Stimulated activated naive CD4-positive, alpha-beta T cell (primary cell): ENCODE measurements at regions not wholly inside any gene's neighbourhood (a gene's known extent, or its start where the extent isn't known, plus 50 kb on each side); places are given as distances from the start of the nearest gene placed in this dataset.
"Not testable (repeated sequence)": the region's sequence is repeated elsewhere in the genome, so short reads cannot be mapped to it uniquely, and the experiment has no call there.

ENCODE experiments used
- DNase-seq, 6 experiments: peaks; one replicate each; lab custom pipeline; 2025; lab: John Stamatoyannopoulos, UW

- no peak for DNase-seq
Observed at GRCh38 chr20:53891306-53891894, 179.0 kb downstream of the BCAS1 start.

GRCh38 chr20:53890443-53891305 is 179.7 kb downstream of the BCAS1 start:
- DNase-seq = no peak

GRCh38 chr20:53889411-53890148 is 180.8 kb downstream of the BCAS1 start:
- no peak for DNase-seq

DNA sequence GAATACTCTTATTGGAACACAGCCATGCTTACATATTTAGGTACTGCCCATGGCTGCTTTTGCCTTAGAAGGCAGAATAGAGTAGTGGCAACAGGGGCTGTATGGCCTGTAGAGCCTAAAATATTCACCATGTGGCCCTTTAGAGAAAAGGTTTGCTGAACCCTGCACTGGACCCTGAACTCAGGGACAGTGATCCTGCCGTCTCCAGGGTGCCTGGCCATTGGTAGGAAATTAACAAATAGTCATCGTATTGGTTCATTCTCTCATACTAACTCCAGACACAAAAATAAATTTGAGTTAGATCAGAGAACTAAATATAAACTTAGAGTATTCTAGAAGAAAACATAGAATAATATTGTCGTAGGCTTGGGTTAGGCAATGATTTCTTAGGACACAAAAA is 181.4 kb downstream of the BCAS1 start:
- DNase-seq = no peak

DNA sequence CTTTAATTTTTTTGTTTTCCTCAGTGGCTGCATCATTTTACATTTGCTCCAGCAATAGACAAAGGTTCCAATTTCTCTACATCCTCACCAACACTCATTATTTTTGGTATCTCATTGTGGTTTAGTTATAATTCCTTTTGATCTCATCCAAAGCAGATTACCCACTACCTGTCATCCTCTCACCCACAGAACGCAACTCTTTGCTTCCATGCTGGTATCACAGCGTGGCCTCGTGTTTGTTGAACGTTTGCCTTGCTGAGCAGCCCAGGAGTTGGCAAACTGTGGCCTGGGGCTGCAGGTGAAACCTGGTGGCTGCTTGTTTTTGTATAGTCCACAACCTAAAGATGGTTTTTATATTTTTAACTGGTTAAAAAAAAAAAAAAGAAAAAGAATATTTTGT is 181.9 kb downstream of the BCAS1 start:
- DNase-seq = no peak

DNA sequence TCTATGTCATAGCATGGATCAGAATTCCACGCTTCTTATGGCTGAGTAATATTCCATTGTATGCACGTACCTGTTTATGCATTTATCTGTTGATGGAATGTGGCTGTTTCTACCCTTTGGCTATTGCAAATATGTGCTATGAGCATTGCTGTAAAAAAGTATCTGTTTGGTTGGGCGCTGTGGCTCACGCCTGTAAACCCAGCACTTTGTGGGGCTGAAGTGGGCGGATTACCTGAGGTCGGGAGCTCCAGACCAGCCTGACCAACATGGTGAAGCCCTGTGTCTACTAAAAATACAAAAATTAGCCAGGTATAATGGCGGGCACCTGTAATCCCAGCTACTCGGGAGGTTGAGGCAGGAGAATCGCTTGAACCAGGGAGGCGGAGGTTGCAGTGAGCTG is 182.4 kb downstream of the BCAS1 start:
- DNase-seq = no peak

DNA sequence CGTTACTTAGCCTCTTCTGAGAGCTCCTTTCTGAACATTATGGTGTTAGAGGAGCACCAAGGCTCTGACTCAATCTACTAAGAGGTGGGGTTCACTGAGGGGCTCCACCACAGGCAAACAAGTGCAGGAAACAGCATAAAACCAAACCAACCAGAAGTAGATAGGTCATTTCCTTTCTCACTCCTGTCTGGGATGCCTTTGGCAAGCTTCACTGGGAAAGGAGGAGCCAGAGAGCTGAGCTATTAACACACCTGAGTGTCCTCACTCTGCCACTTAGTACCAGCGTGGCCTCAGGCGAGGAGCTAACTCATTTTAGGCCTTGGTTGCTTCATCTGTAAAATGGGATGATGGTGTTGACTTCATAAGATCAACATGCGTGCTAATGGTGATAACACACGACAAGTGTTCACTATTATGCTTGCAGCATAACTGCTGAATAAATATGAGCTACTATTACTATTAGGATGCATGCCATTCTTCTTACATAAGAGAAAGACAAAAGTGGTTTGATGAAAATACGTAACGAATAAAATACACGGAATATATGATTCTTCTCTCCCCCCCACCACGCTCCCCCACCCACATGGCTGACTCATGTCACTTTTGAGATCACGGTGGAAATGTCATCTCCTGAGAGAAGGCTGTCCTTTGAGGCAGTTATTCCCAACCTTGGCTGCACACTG is 185.4 kb downstream of the BCAS1 start:
- DNase-seq = no peak

- DNase-seq = no peak
Observed at GRCh38 chr20:53883098-53883911, 187.1 kb downstream of the BCAS1 start.

DNA sequence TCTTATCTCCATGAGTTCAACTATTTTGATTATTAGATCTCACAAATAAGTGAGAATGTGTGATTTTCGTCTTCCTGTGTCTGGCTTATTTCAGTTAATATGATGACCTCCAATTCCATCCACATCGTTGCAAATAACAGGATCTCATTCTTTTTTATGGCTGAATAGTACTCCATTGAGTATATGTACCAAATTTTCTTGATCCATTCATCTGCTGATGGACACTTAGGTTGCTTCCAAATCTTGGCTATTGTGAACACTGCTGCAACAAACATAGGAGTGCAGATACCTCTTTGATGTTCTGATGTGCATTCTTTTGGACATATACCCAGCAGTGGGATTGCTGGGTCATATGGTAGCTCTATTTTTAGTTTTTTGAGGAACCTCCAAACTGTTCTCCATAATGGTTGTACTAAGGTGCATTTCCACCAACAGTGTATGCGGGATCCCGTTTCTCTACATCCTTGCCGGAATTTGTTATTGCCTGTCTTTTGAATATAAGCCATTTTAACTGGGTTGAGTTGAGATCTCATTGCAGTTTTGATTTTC is 187.9 kb downstream of the BCAS1 start:
- DNase-seq = not testable (repeated sequence)

DNA sequence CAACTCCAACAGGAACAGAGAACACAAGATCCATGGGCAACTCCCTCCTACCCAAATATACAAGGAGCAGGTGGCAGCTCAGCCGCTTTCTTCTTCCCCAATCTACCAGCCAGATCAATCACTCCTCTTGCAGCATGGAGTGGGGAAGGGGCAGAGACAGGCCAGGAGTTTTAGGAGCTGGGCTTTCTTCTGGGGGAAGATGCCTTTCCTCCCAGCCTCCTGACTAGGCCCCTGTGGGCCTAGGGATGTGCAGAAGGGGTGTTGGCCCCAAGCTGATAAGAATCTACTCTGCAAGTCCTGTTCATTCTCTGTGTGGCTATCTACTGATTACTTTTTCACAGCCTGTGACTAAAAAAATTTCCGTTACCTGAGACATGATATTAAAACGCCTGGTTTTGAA is 189.0 kb downstream of the BCAS1 start:
- no peak for DNase-seq

GRCh38 chr20:53880108-53880641 is 190.2 kb downstream of the BCAS1 start:
- no peak for DNase-seq

DNA sequence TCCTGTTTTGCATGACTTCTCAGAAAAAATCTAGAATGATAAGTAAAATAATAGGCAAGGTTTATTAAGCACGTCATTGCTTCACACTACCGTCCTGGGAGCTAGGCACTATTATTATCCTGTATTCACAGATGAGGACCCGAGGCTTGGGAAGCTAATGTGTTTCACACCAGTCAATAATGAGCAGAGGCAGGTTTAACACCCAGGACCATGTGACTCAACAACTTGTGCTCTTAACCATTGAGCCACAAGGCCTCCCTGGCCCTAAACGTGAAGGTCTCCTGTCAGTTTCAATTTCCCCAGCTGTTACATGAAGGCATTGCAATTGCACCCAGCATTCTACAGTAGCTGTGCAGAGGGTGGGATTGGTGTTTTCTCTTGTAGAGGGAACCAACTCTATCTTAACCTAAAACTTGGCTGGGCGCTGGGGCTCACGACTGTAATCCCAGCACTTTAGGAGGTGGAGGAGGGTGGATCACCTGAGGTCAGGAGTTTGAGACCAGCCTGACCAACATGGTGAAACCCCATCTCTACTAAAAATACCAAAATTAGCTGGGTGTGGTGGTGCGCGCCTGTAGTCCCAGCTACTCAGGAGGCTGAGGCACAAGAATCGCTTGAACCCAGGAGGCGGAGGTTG is 191.2 kb downstream of the BCAS1 start:
- DNase-seq = no peak

DNA sequence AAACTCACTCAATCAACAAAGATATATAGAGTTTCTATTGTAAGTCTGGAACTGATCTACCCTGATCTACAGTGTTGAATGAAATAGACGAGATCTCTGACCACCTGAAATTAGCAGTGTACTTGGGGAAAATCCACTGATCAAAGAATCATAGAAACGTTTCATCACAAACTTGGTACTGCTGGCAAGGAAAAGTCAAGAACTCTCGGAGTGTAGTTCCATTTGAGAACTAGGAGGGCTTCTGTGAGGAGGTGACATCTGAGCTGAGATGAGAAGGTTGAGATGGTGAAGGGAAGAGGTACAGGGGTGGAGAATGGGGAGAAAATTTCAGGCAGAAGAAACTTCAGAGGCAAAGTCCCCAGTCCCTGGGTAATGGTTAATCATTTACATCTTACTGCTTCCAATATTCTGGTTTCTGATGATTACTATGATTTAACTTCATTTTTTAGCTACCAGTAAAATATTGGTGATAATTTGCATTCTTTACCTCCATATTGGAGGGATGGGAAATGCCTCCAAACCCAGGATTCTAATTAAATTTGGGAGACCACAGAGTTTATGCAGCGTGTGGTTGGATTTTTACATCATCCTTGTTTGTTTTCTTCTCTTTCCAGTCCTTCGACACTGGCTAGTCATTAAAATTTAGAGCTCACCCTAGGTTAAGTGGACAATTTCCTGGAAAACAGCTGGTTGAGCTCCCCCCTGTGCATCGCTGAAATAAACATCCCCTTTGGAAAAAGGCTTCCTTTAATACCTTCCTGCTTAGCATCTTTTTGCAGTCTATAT is 191.9 kb downstream of the BCAS1 start:
- no peak for DNase-seq

GRCh38 chr20:53876956-53877355 is 193.4 kb downstream of the BCAS1 start:
- DNase-seq = no peak

DNA sequence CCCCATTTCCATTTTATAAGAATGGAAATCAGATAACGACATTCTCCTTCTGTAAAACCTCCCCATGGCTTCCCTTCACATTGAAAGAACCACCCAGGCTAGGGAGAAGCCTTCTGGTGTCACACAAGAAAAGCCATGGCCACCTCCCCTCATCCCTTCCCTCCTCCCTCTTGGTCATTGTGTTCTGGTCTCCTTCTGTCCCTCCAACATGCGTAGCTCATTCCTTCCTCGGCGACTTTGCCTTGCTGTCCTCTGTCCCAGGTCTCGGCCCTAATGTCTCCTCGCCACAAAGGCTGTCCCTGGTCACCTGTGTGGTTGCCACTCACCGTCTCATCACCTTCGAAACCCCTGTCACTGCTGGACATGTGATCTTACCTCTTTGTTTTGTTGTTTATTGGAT is 193.9 kb downstream of the BCAS1 start:
- no peak for DNase-seq

DNA sequence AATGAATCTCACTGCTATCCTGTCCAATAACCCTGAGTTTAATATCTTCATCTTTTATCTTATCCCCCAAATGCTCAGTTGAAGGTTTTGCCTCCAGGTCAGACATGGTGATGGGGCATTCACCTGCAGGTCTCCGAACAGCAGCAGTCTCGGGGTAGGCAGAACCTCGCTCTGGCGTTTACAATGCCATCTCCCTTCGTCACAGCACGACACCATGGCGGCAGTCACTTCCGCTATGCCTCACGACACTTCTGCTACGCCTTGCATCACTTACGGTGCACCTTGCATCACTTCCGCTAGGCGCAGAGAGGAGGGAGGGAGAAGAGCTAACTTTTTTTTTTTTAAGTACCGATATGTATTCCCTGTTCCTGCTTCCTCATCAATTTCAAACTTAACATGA is 194.9 kb downstream of the BCAS1 start:
- DNase-seq = no peak

DNA sequence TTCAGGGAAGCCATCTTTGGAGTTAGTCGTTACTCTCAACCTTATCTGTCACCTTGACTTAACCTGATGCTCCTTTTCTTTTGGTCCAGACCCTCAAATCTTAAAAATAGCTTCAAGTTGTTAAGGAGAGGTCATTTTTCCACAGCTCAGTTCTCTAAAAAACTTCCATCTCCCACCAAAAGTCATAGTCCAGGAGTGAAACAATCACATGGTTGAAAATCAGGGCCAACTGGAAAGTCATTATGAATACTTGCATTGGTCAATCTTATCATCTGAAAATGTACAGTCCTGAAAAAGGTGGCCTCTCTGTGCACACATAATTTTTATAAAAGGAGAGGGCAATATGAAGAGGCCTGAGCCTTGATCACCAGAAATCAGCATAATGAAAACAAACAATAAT is 195.7 kb downstream of the BCAS1 start:
- no peak for DNase-seq

DNA sequence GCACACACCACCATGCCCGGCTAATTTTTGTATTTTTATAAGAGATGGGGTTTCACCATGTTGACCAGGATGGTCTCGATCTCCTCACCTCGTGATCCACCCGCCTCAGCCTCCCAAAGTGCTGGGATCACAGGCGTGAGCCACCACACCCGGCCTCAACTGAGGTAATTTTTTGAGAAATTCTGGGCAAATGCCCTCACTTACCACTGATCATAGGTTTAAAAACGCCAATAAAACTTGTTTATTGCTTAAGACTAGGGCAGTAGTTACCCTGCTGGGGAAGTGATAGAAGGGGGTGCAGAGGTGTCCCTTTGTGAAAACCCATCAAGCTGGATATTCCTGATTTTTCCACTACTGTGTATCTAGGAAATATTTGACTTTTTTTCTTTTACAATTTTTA is 196.3 kb downstream of the BCAS1 start:
- DNase-seq = no peak

- peak in 2 of 6 experiments; percentile 5 to 67 for DNase-seq
Observed at GRCh38 chr20:53873230-53873604, 197.2 kb downstream of the BCAS1 start.
